Neural cell (in vitro differentiated cells): ENCODE measurements at regions not wholly inside any gene's neighbourhood (a gene's known extent, or its start where the extent isn't known, plus 50 kb on each side); places are given as distances from the start of the nearest gene placed in this dataset.
"Not testable (repeated sequence)": the region's sequence is repeated elsewhere in the genome, so short reads cannot be mapped to it uniquely, and the experiment has no call there.

Experiments
- H2AFZ ChIP-seq: fragments of 200-600, 300-800 bp; sonication (generic), shearing (Covaris generic); 2 replicates; pipeline ENCODE4 v1.6.0; 2014; ENCODE audit warnings: low read depth, mild to moderate bottlenecking, antibody characterized with exemption, low read length, moderate library complexity
- H3F3A ChIP-seq: fragments of 200-600 bp; shearing (Covaris generic); 2 replicates; pipeline ENCODE4 v1.6.1; 2016; ENCODE audit warnings: mild to moderate bottlenecking, moderate library complexity, mixed read lengths, antibody characterized with exemption, low read length; ENCODE audit not compliant: insufficient read depth, poor library complexity, severe bottlenecking
- H3K27ac ChIP-seq: fragments of 200-600, 300-800 bp; sonication (generic), shearing (Covaris generic); 2 replicates; pipeline ENCODE4 v1.5.1; 2014; ENCODE audit warnings: mild to moderate bottlenecking, low read length, moderate library complexity
- H3K27me3 ChIP-seq: fragments of 300-800, 200-600 bp; sonication (generic), shearing (Covaris generic); 2 replicates; pipeline ENCODE4 v1.6.0; 2014; ENCODE audit warnings: mild to moderate bottlenecking, low read depth, low read length, moderate library complexity; ENCODE audit not compliant: insufficient read depth
- H3K36me3 ChIP-seq: fragments of 300-800, 200-600 bp; sonication (generic), shearing (Covaris generic); 2 replicates; pipeline ENCODE4 v1.5.1; 2014; ENCODE audit warnings: mild to moderate bottlenecking, antibody characterized with exemption, low read length, moderate library complexity; ENCODE audit not compliant: insufficient read depth
- H3K4me2 ChIP-seq: fragments of 300-800, 200-600 bp; sonication (generic), shearing (Covaris generic); 2 replicates; pipeline ENCODE4 v1.6.0; 2014; ENCODE audit warnings: mild to moderate bottlenecking, low read length
- H3K4me3 ChIP-seq: fragments of 300-800, 200-600 bp; sonication (generic), shearing (Covaris generic); 2 replicates; pipeline ENCODE4 v1.5.1; 2014; ENCODE audit warnings: mild to moderate bottlenecking, low read length, moderate library complexity
- H3K79me2 ChIP-seq: fragments of 200-600 bp; shearing (Covaris generic); replicated peaks from 2 replicates; pipeline ENCODE4 v1.6.0; 2014; ENCODE audit warnings: mild to moderate bottlenecking, low read length, moderate library complexity; ENCODE audit not compliant: insufficient read depth
- H3K9ac ChIP-seq: fragments of 300-800, 200-600 bp; sonication (generic), shearing (Covaris generic); 2 replicates; pipeline ENCODE4 v1.6.1; 2016; ENCODE audit warnings: mild to moderate bottlenecking, low read length, mixed read lengths
- H3K9me2 ChIP-seq: fragments of 200-600 bp; shearing (Covaris generic); 2 replicates; pipeline ENCODE4 v1.6.1; 2016; ENCODE audit warnings: mild to moderate bottlenecking, low read length, mixed read lengths; ENCODE audit not compliant: insufficient read depth
- H3K9me3 ChIP-seq: fragments of 200-600, 300-800 bp; sonication (generic), shearing (Covaris generic); 2 replicates; pipeline ENCODE4 v1.6.1; 2016; ENCODE audit warnings: mild to moderate bottlenecking, mixed run types, low read length, moderate library complexity, mixed read lengths
- H4K20me1 ChIP-seq: fragments of 200-600 bp; shearing (Covaris generic); 2 replicates; pipeline ENCODE4 v1.6.1; 2016; ENCODE audit warnings: mild to moderate bottlenecking, mixed run types; ENCODE audit not compliant: insufficient read depth
- EP300 ChIP-seq: fragments of 450-650 bp; conservative IDR thresholded peaks from 2 replicates; pipeline ENCODE4 v1.6.1; 2014; ENCODE audit warnings: antibody characterized with exemption, mild to moderate bottlenecking, moderate library complexity; ENCODE audit not compliant: poor library complexity, severe bottlenecking
- EZH2 ChIP-seq: fragments of 200-600, 300-800 bp; shearing (Covaris generic), sonication (generic); IDR thresholded peaks from 2 replicates; pipeline ENCODE4 v1.6.1; 2014; ENCODE audit warnings: antibody characterized with exemption, low read length, borderline replicate concordance, mild to moderate bottlenecking; ENCODE audit not compliant: insufficient read depth, poor library complexity, severe bottlenecking
- MXI1 ChIP-seq: fragments of 450-650 bp; conservative IDR thresholded peaks from 2 replicates; pipeline ENCODE4 v1.6.1; 2014; ENCODE audit warnings: antibody characterized with exemption, mild to moderate bottlenecking; ENCODE audit not compliant: poor library complexity, severe bottlenecking
- POLR2AphosphoS5 ChIP-seq: IDR thresholded peaks from 2 replicates; pipeline ENCODE4 v1.6.1; 2012
- RAD21 ChIP-seq: fragments of 450-650 bp; conservative IDR thresholded peaks from 2 replicates; pipeline ENCODE4 v1.6.1; 2014; ENCODE audit warnings: antibody characterized with exemption, mild to moderate bottlenecking, moderate library complexity
- REST ChIP-seq: IDR thresholded peaks from 2 replicates; pipeline ENCODE4 v1.6.1; 2012; ENCODE audit warnings: borderline replicate concordance
- SMC3 ChIP-seq: fragments of 450-650 bp; conservative IDR thresholded peaks from 2 replicates; pipeline ENCODE4 v1.6.1; 2014; ENCODE audit warnings: antibody characterized with exemption, mild to moderate bottlenecking, moderate library complexity; ENCODE audit not compliant: poor library complexity
- TAF1 ChIP-seq: IDR thresholded peaks from 2 replicates; pipeline ENCODE4 v1.6.1; 2012; ENCODE audit warnings: low read depth

- H3K27ac ChIP-seq = no peak overlapping the region
- TF ChIP-seq RAD21 (no peak), POLR2AphosphoS5 (no peak), SMC3 (no peak), MXI1 (no peak), EZH2 (no peak), TAF1 (no peak), EP300 (no peak), REST (no peak)
- H3K9me2 ChIP-seq = no peaks in the 10 kb centered on the region
- no peaks in the 10 kb centered on the region for H3K36me3 ChIP-seq
- H3K9me3 ChIP-seq = no peaks in the 10 kb centered on the region
- H3K79me2 ChIP-seq = no peaks in the 10 kb centered on the region
- no peak overlapping the region for H2AFZ ChIP-seq
- no peaks in the 10 kb centered on the region for H4K20me1 ChIP-seq
- no peaks in the 10 kb centered on the region for H3K27me3 ChIP-seq
- H3K9ac ChIP-seq = no peak overlapping the region
- H3F3A ChIP-seq = no peaks in the 10 kb centered on the region
- no peak overlapping the region for H3K4me2 ChIP-seq
- no peak overlapping the region for H3K4me3 ChIP-seq
Measured at GRCh38 chr10:84879991-84880390, 551.6 kb downstream of the CCSER2 start.

- H4K20me1 ChIP-seq, H3K9me2 ChIP-seq, H3K27ac ChIP-seq, H3K36me3 ChIP-seq, H3K27me3 ChIP-seq, H3K9ac ChIP-seq, H3K4me2 ChIP-seq, H3K79me2 ChIP-seq, H3K4me3 ChIP-seq, H3K9me3 ChIP-seq, H3F3A ChIP-seq, H2AFZ ChIP-seq: not testable (repeated sequence)
Measured at GRCh38 chr10:84881696-84882095, 553.3 kb downstream of the CCSER2 start.

GRCh38 chr10:84890706-84891105, 562.3 kb downstream of the CCSER2 start:
- Histone ChIP-seq H3K9ac (no peak overlapping the region), H3K4me3 (no peak overlapping the region), H3K4me2 (no peak overlapping the region), H2AFZ (no peak overlapping the region), H3K27ac (no peak overlapping the region), H3K36me3 (no peaks in the 10 kb centered on the region), H3F3A (no peaks in the 10 kb centered on the region), H3K9me2 (no peaks in the 10 kb centered on the region), H4K20me1 (no peaks in the 10 kb centered on the region), H3K79me2 (no peaks in the 10 kb centered on the region), H3K9me3 (no peaks in the 10 kb centered on the region), H3K27me3 (no peaks in the 10 kb centered on the region)
- TF ChIP-seq POLR2AphosphoS5 (no peak), TAF1 (no peak), RAD21 (no peak), EP300 (no peak), EZH2 (no peak), REST (no peak), SMC3 (no peak), MXI1 (no peak)
